GM20431 (cell line): ENCODE measurements at regions not wholly inside any gene's neighbourhood (a gene's known extent, or its start where the extent isn't known, plus 50 kb on each side); places are given as distances from the start of the nearest gene placed in this dataset.
"Not testable (repeated sequence)": the region's sequence is repeated elsewhere in the genome, so short reads cannot be mapped to it uniquely, and the experiment has no call there.

Experiments
- in situ Hi-C: fragments of 300-500 bp; cut with MseI, MboI; formaldehyde crosslinking; loops from one replicate; pipeline ENCODE4 v1.15.0; 2020; ENCODE audit warnings: low sequenced_read_pairs; ENCODE audit not compliant: unreplicated experiment

DNA sequence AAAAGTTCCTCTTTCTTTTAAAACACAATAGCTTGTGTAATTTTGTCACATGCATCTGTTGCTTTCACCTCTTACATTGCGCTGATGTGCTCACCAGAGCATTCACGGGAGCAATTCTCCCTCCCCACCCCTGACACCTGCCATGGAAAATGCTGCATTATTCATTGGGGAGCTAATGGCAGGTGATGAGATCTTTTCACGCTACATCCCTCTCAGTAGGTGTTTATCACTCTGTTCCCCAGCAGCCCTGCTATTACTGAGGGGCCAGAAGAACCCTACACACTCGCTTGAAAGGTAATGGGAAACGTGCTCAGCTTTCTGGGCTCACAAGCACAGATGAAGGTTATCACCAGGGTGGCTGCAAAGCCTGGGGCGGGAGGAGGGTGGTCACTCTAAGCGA, 398.0 kb downstream of the PSAT1 start:
- in situ Hi-C loops: no loop called here

GRCh38 chr9:78695519-78695918, 398.6 kb downstream of the PSAT1 start:
- in situ Hi-C loops: no loop called here

- in situ Hi-C loops: no loop called here
These were observed 400.7 kb downstream of the PSAT1 start for GRCh38 chr9:78697618-78698017.

DNA sequence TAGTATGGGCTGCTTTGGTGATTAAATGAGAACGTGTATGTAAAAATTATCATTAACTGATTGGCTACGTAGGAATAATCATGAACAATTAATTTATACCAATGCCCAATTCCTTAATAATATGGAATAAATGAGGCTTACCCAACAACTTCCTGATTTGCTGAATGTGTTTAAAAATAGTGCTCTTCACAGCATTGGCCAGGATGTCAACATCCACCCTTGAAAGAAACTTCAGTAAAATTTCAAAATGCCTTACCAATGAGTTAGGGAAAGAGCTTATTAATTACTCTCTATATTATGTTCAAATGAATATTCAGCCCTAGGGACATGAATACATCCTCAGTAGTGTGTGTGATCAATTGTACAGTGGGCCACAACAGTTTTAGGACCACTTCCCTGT, 401.4 kb downstream of the PSAT1 start:
- in situ Hi-C loops: no loop called here

DNA sequence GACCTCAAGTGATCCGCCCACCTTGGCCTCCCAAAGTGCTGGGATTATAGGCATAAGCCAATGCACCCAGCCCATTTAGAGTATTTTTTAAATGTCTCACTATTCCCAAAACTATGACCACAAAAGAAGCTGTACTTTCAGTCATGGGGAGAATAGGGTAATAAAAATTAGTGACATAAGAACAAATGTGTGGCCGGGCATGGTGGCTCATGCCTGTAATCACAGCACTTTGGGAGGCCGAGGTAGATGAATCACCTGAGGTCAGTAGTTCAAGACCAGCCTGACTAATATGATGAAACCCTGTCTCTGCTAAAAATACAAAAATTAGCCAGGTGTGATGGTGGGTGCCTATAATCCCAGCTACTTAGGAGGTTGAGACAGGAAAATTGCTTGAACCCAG, 402.3 kb downstream of the PSAT1 start:
- in situ Hi-C loops: not testable (repeated sequence)

DNA sequence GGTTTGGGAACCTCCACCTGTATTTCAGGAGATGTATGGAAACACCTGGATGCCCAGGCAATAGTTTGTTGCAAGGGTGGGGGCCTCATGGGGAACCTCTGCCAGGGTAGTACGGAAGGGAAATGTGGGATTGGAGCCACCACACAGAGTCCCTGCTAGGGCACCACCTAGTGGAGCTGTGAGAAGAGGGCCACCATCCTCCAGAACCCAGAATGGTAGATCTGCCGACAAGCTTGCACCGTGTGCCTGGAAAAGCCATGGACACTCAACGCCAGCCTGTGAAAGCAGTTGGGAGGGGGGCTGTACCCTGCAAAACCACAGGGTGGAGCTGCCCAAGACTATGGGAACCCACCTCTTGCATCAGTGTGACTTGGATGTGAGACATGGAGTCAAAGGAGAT, 407.2 kb downstream of the PSAT1 start:
- in situ Hi-C loops: loop anchor here (25.0 kb wide), 1 partner anchor 92 kb away; no protein-coding TSS in a partner anchor

- in situ Hi-C loops: loop anchor here (25.0 kb wide), 1 partner anchor 95 kb away; no protein-coding TSS in a partner anchor
These were observed 410.2 kb downstream of the PSAT1 start for GRCh38 chr9:78707080-78707479.

GRCh38 chr9:78707481-78707991, 410.6 kb downstream of the PSAT1 start:
- in situ Hi-C loops: loop anchor here (25.0 kb wide), 1 partner anchor 95 kb away; no protein-coding TSS in a partner anchor

DNA sequence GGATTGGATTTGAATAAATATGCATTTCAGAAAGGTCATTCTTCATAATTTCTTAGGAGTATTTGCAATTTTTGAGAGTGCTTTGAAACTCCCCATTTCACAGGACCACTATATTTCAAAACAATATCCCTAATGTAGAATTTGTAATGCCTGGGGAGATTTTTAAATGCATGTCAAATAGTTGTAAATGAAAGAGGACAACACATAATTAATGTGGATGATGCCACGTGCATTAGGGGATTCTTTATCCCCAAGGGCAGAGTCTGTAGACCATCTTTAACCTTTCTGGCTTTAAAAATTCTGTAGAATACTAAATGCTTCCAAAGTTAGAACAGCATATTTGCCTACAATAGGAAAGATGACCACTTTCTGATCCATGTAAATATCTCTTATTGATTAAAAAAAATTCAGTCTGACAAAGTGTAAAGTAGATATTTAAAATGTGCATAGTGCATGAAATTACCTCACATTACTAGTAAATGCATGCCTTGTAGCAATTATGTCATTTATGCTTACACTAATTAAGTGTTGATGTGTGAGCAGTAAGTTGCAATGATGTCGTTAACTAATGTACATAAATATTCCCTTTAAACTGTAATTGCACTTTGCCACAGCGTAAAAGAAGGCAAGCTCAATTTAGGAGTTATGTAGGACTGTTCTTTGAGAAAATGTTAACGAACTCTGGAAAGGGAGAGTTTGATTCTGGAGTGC, 416.1 kb downstream of the PSAT1 start:
- in situ Hi-C loops: loop anchor here (25.0 kb wide), 1 partner anchor 101 kb away; no protein-coding TSS in a partner anchor

- in situ Hi-C loops: loop anchor here (25.0 kb wide), 1 partner anchor 102 kb away; no protein-coding TSS in a partner anchor
These were observed 416.9 kb downstream of the PSAT1 start for GRCh38 chr9:78713614-78714405.

DNA sequence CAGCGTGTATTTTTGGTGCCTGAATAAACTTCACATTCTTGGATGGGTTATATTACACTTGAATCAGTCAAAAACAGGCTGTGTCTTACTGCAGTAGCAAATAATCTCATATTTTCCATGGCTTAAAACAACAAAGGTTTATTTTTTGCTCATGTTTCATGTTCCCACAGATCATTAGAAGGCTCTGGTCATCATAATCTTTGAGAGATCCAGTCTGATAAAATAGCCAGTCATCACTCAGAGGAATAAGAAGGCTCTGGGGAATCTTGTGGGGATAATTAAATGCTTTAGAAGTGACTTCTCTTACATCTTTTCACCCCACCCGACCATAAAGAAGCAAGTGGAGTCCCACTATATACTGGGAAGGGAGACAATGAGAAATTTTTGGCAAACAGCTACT, 417.7 kb downstream of the PSAT1 start:
- in situ Hi-C loops: loop anchor here (25.0 kb wide), 1 partner anchor 102 kb away; no protein-coding TSS in a partner anchor

DNA sequence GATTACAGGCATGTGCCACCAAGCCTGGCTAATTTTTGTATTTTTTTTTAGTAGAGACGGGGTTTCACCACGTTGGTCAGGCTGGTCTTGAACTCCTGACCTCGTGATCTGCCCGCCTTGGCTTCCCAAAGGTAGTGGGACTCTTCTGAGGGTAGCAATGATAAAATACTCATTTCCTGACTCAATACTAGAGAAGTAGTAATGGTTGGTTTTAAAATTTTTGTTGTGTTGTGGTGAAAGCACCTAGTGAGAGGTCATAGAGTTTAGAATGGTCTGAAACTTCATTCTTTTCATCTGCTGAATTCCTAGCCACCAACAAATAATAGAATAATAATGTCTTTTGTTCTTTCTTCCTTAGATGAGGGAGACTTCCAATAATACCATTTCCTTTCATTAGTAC, 422.1 kb downstream of the PSAT1 start:
- in situ Hi-C loops: loop anchor here (25.0 kb wide), 1 partner anchor 107 kb away; no protein-coding TSS in a partner anchor

GRCh38 chr9:78724896-78725295, 428.0 kb downstream of the PSAT1 start:
- in situ Hi-C loops: loop anchor here (25.0 kb wide), 1 partner anchor 113 kb away; no protein-coding TSS in a partner anchor

GRCh38 chr9:78725503-78725902, 428.6 kb downstream of the PSAT1 start:
- in situ Hi-C loops: no loop called here

GRCh38 chr9:78745331-78745730, 448.4 kb downstream of the PSAT1 start:
- in situ Hi-C loops: no loop called here

DNA sequence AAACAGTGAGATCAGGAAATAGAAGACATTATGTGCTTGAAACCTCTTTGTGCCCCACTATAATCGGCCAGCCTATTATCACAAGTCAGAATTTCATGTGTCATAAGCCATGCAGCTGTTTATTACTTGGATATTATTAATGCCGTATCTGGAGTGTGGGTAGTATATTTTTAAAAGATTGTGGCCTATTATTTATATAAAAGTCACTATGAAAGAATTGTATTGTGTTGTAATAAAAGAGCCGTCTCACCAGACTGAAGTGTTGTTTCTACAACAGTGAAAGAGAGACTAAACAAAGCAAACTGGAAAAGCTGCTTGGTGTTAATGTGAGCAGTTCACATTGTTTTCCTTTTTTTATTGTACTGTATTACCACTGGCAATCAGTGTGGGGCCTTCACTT, 449.1 kb downstream of the PSAT1 start:
- in situ Hi-C loops: no loop called here

DNA sequence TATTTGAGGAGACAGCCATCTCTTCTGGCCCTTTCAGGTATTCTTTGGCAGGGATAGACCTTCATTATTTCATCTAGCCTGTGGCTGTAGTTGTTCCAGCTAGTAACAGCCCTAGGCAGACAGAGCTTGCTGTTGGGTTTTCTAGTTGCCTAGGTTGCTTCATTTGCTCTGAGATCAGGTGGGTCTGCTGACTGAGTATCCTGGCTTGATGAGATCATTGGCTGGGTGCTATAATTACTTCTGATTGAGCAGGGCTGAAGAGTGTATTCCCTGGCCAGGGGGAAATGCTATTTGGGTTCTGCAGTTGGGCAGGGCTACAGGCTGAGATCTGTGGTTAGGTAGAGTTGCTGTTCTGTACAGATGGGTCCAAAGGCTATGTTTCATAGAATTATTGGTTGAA, 456.1 kb downstream of the PSAT1 start:
- in situ Hi-C loops: no loop called here

DNA sequence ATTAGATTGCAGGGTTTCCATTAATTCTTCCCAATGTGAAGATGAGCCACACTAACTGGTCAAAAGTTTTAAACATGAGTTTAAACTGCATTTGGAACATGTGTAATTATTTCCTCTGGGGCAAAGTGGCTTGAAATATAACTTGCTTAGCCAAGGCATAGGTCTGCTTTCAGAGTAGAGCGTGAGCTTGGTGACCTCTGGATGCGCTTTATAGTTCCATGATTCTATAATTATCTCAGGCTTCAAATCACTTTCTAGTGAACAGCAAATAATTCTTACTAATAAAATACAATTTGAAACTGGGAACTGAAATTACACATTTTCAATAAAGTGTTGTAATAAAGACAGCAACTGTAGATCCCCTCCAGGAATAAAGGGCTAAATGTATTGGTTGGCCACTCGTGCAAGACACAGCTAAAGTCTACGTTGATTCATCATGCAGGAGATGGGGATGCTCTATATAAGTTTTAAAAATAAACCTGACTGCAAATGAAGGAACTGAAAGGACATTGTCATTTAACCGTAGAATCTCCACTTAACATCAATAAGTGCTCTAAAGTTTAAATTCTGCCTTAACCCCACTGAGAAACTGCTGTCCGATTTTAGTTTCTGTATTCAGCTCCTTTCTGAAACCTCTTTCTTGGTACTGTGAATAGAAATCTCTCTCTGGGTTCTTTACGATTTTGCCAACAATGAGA, 460.0 kb downstream of the PSAT1 start:
- in situ Hi-C loops: no loop called here

DNA sequence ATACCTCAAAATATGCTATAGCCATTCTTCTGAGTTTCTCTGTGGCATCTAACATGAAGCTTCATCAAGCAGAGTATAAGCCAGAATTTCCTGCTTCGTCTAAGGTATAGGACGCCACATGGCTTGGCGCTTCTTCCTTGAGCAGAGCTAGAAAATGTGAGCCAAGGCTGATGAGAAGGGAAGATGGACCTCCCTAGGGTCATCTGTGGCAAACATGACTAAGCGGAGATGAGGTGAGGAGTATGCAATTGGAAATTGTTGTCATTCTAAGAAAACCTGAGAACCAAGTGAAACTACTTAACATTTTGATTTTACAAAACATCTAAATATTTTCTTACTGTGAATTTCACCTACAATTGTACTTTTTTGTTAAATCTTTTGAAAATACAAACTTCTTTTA, 466.5 kb downstream of the PSAT1 start:
- in situ Hi-C loops: no loop called here

DNA sequence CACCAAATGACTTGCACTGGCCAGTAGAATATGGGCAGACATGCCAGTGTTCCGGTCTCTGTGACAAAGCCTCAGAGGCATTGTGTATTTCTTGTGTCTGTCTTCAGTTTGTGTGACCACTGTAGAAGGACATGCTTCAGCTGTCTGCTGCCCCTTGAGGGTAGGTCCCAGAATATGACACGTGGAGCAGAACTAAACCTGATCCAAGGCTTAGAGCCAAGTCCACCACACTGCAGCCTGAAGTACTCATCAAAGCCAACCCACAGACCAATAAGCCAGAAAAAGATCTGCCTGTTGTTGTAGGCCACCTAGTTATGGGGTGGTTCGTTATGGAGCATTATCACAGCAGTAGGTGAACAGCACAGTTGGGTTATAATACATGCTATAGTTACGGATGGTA, 468.9 kb downstream of the PSAT1 start:
- in situ Hi-C loops: no loop called here
